HG03196 (cell line): ENCODE measurements at regions not wholly inside any gene's neighbourhood (a gene's known extent, or its start where the extent isn't known, plus 50 kb on each side); places are given as distances from the start of the nearest gene placed in this dataset.

Experiments used
- ATAC-seq: cut with Tn5 transposase; IDR thresholded peaks from one replicate; pipeline ENCODE4 v1.9.1; 2021; ENCODE audit not compliant: unreplicated experiment

GRCh38 chr16:55256412-55257016 lies 67.5 kb upstream of the IRX6 start:
- no peak for ATAC-seq

DNA sequence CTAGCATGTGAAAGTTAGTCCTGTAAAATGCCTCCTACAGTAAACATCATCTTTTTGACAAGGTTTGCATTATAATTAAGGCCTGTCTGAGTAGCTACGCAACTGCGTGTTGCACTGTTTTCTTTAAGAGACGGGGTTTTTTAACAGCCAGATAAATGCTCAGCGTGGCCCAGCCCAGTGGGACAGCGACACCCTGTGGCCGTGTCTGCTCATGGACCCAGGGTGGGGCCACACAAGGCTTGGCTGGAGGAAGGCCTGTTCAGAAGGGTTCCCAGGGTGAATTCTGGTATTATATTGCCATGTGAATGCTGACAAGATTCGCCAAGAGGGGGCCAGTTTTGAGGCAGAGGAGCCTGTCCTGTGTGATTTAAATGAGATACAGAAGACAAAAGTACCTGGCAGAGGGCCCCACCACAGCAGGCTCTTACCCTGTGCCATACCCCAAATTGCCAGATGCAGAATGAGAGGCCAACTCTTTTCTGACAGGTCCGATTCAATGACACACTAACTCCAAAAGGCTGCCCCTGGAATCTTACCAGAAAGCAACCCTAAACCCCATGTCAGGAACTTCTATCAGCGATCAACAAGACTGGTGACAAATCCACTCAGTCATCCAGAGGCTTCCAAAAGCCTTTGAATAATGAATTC lies 65.9 kb upstream of the IRX6 start:
- ATAC-seq: peak; percentile 66

DNA sequence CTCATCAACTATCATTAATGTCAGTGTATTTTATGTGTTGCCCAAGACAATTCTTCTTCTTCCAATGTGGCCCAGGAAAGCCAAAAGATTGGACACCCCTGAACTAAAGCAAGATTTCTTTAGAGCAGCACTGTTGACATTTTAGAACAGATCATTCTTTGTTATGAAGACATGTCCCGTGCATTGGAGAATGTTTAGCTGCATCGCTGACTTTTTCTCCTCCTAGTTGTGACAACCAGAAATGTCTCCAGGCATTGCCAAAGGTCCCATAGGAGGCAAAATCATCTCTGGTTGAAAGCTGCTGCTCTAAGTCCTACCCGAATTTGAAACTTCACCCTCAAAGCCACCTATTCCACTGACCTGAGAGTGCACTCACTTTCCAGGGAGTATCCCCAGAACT lies 62.7 kb upstream of the IRX6 start:
- no peak for ATAC-seq

- ATAC-seq: no peak
Measured at GRCh38 chr16:55263271-55264250, 60.4 kb upstream of the IRX6 start.

DNA sequence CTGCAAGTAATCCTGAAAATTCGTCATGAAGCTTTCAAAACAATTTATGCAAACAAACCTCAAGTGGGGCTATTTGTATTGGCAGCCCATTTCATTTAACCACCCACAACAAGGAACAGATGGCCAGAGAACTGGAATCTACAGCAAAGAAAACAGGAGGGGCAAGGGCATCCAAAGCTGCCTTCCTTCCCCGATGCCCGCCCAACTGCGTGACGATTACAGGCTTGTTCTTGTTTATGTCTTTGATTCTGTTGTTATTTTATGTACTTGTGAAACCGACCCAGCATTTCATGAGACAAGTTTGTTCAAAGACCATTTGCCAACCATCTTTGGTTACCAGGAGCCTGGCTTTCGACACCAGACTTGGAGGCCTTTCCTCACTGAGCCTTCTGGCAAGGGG lies 59.1 kb upstream of the IRX6 start:
- ATAC-seq: no peak

GRCh38 chr16:55265926-55266325 lies 58.1 kb upstream of the IRX6 start:
- no peak for ATAC-seq

- no peak for ATAC-seq
Measured at GRCh38 chr16:55271945-55272513, 52.0 kb upstream of the IRX6 start.

GRCh38 chr16:55272744-55273143 lies 51.3 kb upstream of the IRX6 start:
- ATAC-seq: no peak

DNA sequence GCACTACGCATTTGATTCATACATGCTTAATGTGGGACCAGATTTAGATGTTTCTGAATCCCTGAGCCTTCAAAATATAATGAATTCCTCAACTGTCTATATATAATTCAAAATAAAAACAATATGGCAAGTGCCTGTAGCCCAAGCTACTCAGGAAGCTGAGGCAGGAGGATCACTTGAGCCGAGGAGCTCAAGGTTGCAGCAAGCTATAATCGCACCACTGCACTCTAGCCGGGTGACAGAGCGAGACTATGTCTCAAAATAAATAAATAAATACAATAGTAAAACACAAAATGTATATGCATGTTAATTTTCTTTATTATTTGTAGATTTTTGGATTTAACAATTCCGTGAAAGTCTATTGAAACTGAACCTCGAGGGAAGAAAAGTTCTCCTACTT lies 50.6 kb upstream of the IRX6 start:
- ATAC-seq: no peak

DNA sequence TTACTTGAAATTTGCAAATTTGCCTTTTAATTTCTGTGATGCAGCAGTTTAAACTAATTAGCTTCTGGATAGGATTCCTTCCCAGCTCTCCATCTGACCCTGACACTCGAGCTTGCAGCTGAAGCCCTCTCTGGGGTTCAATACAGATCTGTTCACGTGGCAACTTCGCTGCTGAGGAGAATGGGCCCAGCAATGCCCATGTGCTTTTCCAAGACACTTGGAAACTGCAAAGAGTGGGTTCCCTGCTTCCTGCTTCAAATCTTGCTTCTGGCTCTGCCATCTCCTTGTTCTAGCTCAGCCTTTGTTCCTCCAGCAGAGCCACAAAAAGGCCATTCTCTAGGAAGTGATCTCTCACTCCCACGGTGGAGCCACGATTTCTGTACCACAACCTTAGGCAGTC lies 50.0 kb upstream of the IRX6 start:
- ATAC-seq: no peak
